ENCODE measurements at regions not wholly inside any gene's neighbourhood (a gene's known extent, or its start where the extent isn't known, plus 50 kb on each side); places are given as distances from the start of the nearest gene placed in this dataset.

GRCh38 chrX:20529711-20530110 is 263.0 kb upstream of the RPS6KA3 start:
- POLR2A ChIA-PET = no interaction called here
- CTCF ChIA-PET = interaction anchor here (0.6 to 3.1 kb wide), 35 partner anchors 9 to 1566 kb away, joined by 3 to 29 read pairs (median 4); no protein-coding TSS in a partner anchor

GRCh38 chrX:20529301-20529700 is 262.6 kb upstream of the RPS6KA3 start:
- TF ChIP-seq KLF10 (tag by site-specific recombination; IDR thresholded peaks at IDR 0.05) (no peak), SCRT2 (tag by site-specific recombination; IDR thresholded peaks at IDR 0.05) (no peak), HOXA7 (CRISPR knock-in tag; IDR thresholded peaks at IDR 0.05; ENCODE audit: borderline replicate concordance) (no peak), ZNF560 (tag by site-specific recombination; IDR thresholded peaks at IDR 0.05; ENCODE audit: borderline replicate concordance) (no peak), ZNF157 (tag by site-specific recombination; IDR thresholded peaks at IDR 0.05) (no peak), GLIS2 (tag by site-specific recombination; IDR thresholded peaks at IDR 0.05) (no peak), ZNF596 (tag by site-specific recombination; IDR thresholded peaks at IDR 0.05) (no peak), ZNF513 (tag by site-specific recombination; IDR thresholded peaks at IDR 0.05) (no peak)
- H3K27ac ChIP-seq (ENCODE audit: extremely low read depth, low read depth, low read length) = no peak overlapping the region
- CTCF ChIA-PET = interaction anchor here (0.5 to 3.5 kb wide), 19 partner anchors 9 to 1310 kb away, joined by 3 to 32 read pairs (median 5); partner anchors contain the start of gene MBTPS2
- no peaks in the 10 kb centered on the region for H3K4me1 ChIP-seq (ENCODE audit: control insufficient read depth, insufficient read depth, low read length)
- no peak overlapping the region for H3K4me3 ChIP-seq (ENCODE audit: low read depth, low read length)
- POLR2A ChIA-PET = no interaction called here
- H3K36me3 ChIP-seq (ENCODE audit: control insufficient read depth in 2 of 2, insufficient read depth in 1 of 2, low read length in 2 of 2) = no peaks in the 10 kb centered on the region
- H3K9me3 ChIP-seq (ENCODE audit: control insufficient read depth, insufficient read depth, low read depth, low read length) = no peaks in the 10 kb centered on the region

More at GRCh38 chrX:20529711-20530110, 263.0 kb upstream of the RPS6KA3 start:
- H3K4me1 ChIP-seq (ENCODE audit: control insufficient read depth, insufficient read depth, low read length) = no peaks in the 10 kb centered on the region
- TF ChIP-seq ZNF664 (tag by site-specific recombination; IDR thresholded peaks at IDR 0.05) (no peak), ZBTB26 (tag by site-specific recombination; optimal IDR thresholded peaks at IDR 0.05) (no peak), RBAK (tag by site-specific recombination; IDR thresholded peaks at IDR 0.05) (no peak), ZFP69B (tag by site-specific recombination; IDR thresholded peaks at IDR 0.05) (no peak), HOXC10 (CRISPR knock-in tag; IDR thresholded peaks at IDR 0.05) (no peak), MEIS1 (CRISPR knock-in tag; IDR thresholded peaks at IDR 0.05; ENCODE audit: borderline replicate concordance) (no peak), BCL11A (tag by site-specific recombination; IDR thresholded peaks at IDR 0.05; ENCODE audit: low read depth) (no peak)
- H3K9me3 ChIP-seq (ENCODE audit: control insufficient read depth, insufficient read depth, low read depth, low read length) = no peaks in the 10 kb centered on the region
- no peak overlapping the region for H3K27ac ChIP-seq (ENCODE audit: extremely low read depth, low read depth, low read length)
- no peak overlapping the region for H3K4me3 ChIP-seq (ENCODE audit: low read depth, low read length)
- no peaks in the 10 kb centered on the region for H3K36me3 ChIP-seq (ENCODE audit: control insufficient read depth in 2 of 2, insufficient read depth in 1 of 2, low read length in 2 of 2)

- H3K27ac ChIP-seq (ENCODE audit: extremely low read depth, low read depth, low read length) = no peak overlapping the region
- H3K9me3 ChIP-seq (ENCODE audit: control insufficient read depth, insufficient read depth, low read depth, low read length) = no peaks in the 10 kb centered on the region
- no peak overlapping the region for H3K4me3 ChIP-seq (ENCODE audit: low read depth, low read length)
- TF ChIP-seq YY1 (tag by site-specific recombination; IDR thresholded peaks at IDR 0.05) (no peak), ZNF654 (tag by site-specific recombination; IDR thresholded peaks at IDR 0.05; ENCODE audit: low read depth) (peak; percentile 76), CTCF (tag by site-specific recombination; IDR thresholded peaks at IDR 0.05) (peak; percentile 18; the same call in 1 of the 2 replicates)
- CTCF ChIA-PET = interaction anchor here (0.5 to 3.5 kb wide), 20 partner anchors 8 to 1198 kb away, joined by 3 to 32 read pairs (median 4); no protein-coding TSS in a partner anchor
- POLR2A ChIA-PET = no interaction called here
- no peaks in the 10 kb centered on the region for H3K36me3 ChIP-seq (ENCODE audit: control insufficient read depth in 2 of 2, insufficient read depth in 1 of 2, low read length in 2 of 2)
- no peaks in the 10 kb centered on the region for H3K4me1 ChIP-seq (ENCODE audit: control insufficient read depth, insufficient read depth, low read length)
These were observed 260.9 kb upstream of the RPS6KA3 start for GRCh38 chrX:20527558-20528011.
